MM.1S (cell line): ENCODE measurements at regions not wholly inside any gene's neighbourhood (a gene's known extent, or its start where the extent isn't known, plus 50 kb on each side); places are given as distances from the start of the nearest gene placed in this dataset.

Experiments
- DNase-seq: peaks from one replicate; pipeline ENCODE4 v3.0.0-alpha.2; 2015
- H2AFZ ChIP-seq: fragments of 300-600 bp; sonication (generic); 2 replicates; pipeline ENCODE4 v1.6.0; 2016; ENCODE audit warnings: antibody characterized with exemption, low read length
- H3F3A ChIP-seq: fragments of 300-600 bp; sonication (generic); 2 replicates; pipeline ENCODE4 v1.6.1; 2016; ENCODE audit warnings: mild to moderate bottlenecking, antibody characterized with exemption, low read length, moderate library complexity, mixed read lengths; ENCODE audit not compliant: insufficient read depth
- H3K27ac ChIP-seq: fragments of 300-600 bp; sonication (generic); 2 replicates; pipeline ENCODE4 v1.5.1; 2016; ENCODE audit warnings: mild to moderate bottlenecking, low read length
- H3K27me3 ChIP-seq: fragments of 300-600 bp; sonication (generic); replicated peaks from 2 replicates; pipeline ENCODE4 v1.6.0; 2016; ENCODE audit warnings: low read length; ENCODE audit not compliant: insufficient read depth
- H3K36me3 ChIP-seq: fragments of 300-600 bp; sonication (generic); replicated peaks from 2 replicates; pipeline ENCODE4 v1.6.1; 2016; ENCODE audit warnings: mild to moderate bottlenecking, low read length, mixed read lengths; ENCODE audit not compliant: insufficient read depth
- H3K4me1 ChIP-seq: fragments of 300-600 bp; sonication (generic); 2 replicates; pipeline ENCODE4 v1.6.1; 2016; ENCODE audit warnings: low read length, mixed read lengths
- H3K4me2 ChIP-seq: fragments of 300-600 bp; sonication (generic); 2 replicates; pipeline ENCODE4 v1.6.0; 2016; ENCODE audit warnings: low read depth, low read length
- H3K4me3 ChIP-seq: fragments of 300-600 bp; sonication (generic); 2 replicates; pipeline ENCODE4 v1.5.1; 2016; ENCODE audit warnings: low read length, mixed read lengths
- H3K79me2 ChIP-seq: fragments of 300-600 bp; sonication (generic); 2 replicates; pipeline ENCODE4 v1.6.1; 2016; ENCODE audit warnings: mixed run types, low read length, mixed read lengths
- H3K9ac ChIP-seq: fragments of 300-600 bp; sonication (generic); 2 replicates; pipeline ENCODE4 v1.6.1; 2016; ENCODE audit warnings: low read length, mixed read lengths
- H3K9me2 ChIP-seq: fragments of 300-600 bp; sonication (generic); replicated peaks from 2 replicates; pipeline ENCODE4 v1.6.1; 2016; ENCODE audit warnings: mild to moderate bottlenecking, low read length, mixed read lengths; ENCODE audit not compliant: insufficient read depth
- H3K9me3 ChIP-seq: fragments of 300-600 bp; sonication (generic); replicated peaks from 2 replicates; pipeline ENCODE4 v1.6.1; 2016; ENCODE audit warnings: mild to moderate bottlenecking, low read length, mixed read lengths; ENCODE audit not compliant: insufficient read depth
- H4K20me1 ChIP-seq: fragments of 300-600 bp; sonication (generic); 2 replicates; pipeline ENCODE4 v1.6.1; 2016; ENCODE audit warnings: mild to moderate bottlenecking, low read length, moderate library complexity, mixed read lengths; ENCODE audit not compliant: insufficient read depth
- CTCF ChIP-seq: fragments of 300-600 bp; sonication (generic); IDR thresholded peaks from 2 replicates; pipeline ENCODE4 v1.5.1; 2016; ENCODE audit warnings: antibody characterized with exemption, low read length, mixed read lengths
- EZH2 ChIP-seq: fragments of 300-600 bp; sonication (generic); optimal IDR thresholded peaks from 2 replicates; pipeline ENCODE3; 2017; ENCODE audit warnings: low read depth, mild to moderate bottlenecking, antibody characterized with exemption, low read length, mixed read lengths
- EZH2phosphoT487 ChIP-seq: fragments of 300-600 bp; sonication (generic); IDR thresholded peaks from 2 replicates; pipeline ENCODE4 v1.6.1; 2018; ENCODE audit warnings: antibody characterized with exemption, low read length

- no peak overlapping the region for H3K4me2 ChIP-seq
- H3K36me3 ChIP-seq = no peaks in the 10 kb centered on the region
- no peak overlapping the region for H3K9ac ChIP-seq
- no peaks in the 10 kb centered on the region for H3K79me2 ChIP-seq
- H3K9me2 ChIP-seq = no peaks in the 10 kb centered on the region
- no peaks in the 10 kb centered on the region for H3F3A ChIP-seq
- no peaks in the 10 kb centered on the region for H3K9me3 ChIP-seq
- no peak overlapping the region for H3K27ac ChIP-seq
- TF ChIP-seq EZH2 = no peak
- no peak for TF ChIP-seq EZH2phosphoT487
- TF ChIP-seq CTCF = no peak
- no peak overlapping the region for H2AFZ ChIP-seq
- H3K27me3 ChIP-seq = no peaks in the 10 kb centered on the region
- no peak overlapping the region for H3K4me3 ChIP-seq
- no peak for DNase-seq
- H3K4me1 ChIP-seq = no peaks in the 10 kb centered on the region
- H4K20me1 ChIP-seq = no peaks in the 10 kb centered on the region
Measured at GRCh38 chr14:98890556-98891340, 381.2 kb downstream of the BCL11B start.

GRCh38 chr14:98893675-98894074 lies 378.3 kb downstream of the BCL11B start:
- Histone ChIP-seq H4K20me1 (no peaks in the 10 kb centered on the region), H3K9ac (no peak overlapping the region), H3K79me2 (no peaks in the 10 kb centered on the region), H3K36me3 (no peaks in the 10 kb centered on the region), H3K4me2 (no peak overlapping the region), H3K4me3 (no peak overlapping the region), H3K9me3 (no peaks in the 10 kb centered on the region), H3K27me3 (no peaks in the 10 kb centered on the region), H3K27ac (no peak overlapping the region), H2AFZ (no peak overlapping the region), H3K9me2 (no peaks in the 10 kb centered on the region), H3F3A (no peaks in the 10 kb centered on the region), H3K4me1 (no peaks in the 10 kb centered on the region)
- no peak for DNase-seq
- TF ChIP-seq EZH2phosphoT487 (no peak), EZH2 (no peak)

GRCh38 chr14:98894600-98894999 lies 377.4 kb downstream of the BCL11B start:
- no peaks in the 10 kb centered on the region for H3K9me2 ChIP-seq
- H3K9ac ChIP-seq = no peak overlapping the region
- H3K27me3 ChIP-seq = no peaks in the 10 kb centered on the region
- H3F3A ChIP-seq = no peaks in the 10 kb centered on the region
- TF ChIP-seq EZH2phosphoT487 (no peak), EZH2 (no peak), CTCF (no peak)
- H3K4me2 ChIP-seq = no peak overlapping the region
- no peaks in the 10 kb centered on the region for H3K36me3 ChIP-seq
- no peak overlapping the region for H2AFZ ChIP-seq
- H4K20me1 ChIP-seq = no peaks in the 10 kb centered on the region
- DNase-seq = no peak
- no peaks in the 10 kb centered on the region for H3K79me2 ChIP-seq
- no peak overlapping the region for H3K4me3 ChIP-seq
- H3K4me1 ChIP-seq = no peaks in the 10 kb centered on the region
- no peaks in the 10 kb centered on the region for H3K9me3 ChIP-seq
- H3K27ac ChIP-seq = no peak overlapping the region

GRCh38 chr14:98896449-98896848 lies 375.5 kb downstream of the BCL11B start:
- no peak overlapping the region for H3K4me2 ChIP-seq
- TF ChIP-seq EZH2 = no peak
- TF ChIP-seq EZH2phosphoT487 = no peak
- no peak for TF ChIP-seq CTCF
- no peak overlapping the region for H3K27ac ChIP-seq
- H3K9me3 ChIP-seq = no peaks in the 10 kb centered on the region
- no peak overlapping the region for H3K4me3 ChIP-seq
- no peaks in the 10 kb centered on the region for H3K27me3 ChIP-seq
- no peak overlapping the region for H2AFZ ChIP-seq
- H3K36me3 ChIP-seq = no peaks in the 10 kb centered on the region
- no peaks in the 10 kb centered on the region for H3K9me2 ChIP-seq
- H4K20me1 ChIP-seq = no peaks in the 10 kb centered on the region
- no peaks in the 10 kb centered on the region for H3K4me1 ChIP-seq
- H3K79me2 ChIP-seq = no peaks in the 10 kb centered on the region
- no peak for DNase-seq
- H3K9ac ChIP-seq = no peak overlapping the region
- no peaks in the 10 kb centered on the region for H3F3A ChIP-seq
